Activated CD8-positive, alpha-beta memory T cell treated with anti-CD3 and anti-CD28 coated beads, Interleukin-2, amount 50 U/mL, for 48 hours (primary cell): ENCODE measurements at regions not wholly inside any gene's neighbourhood (a gene's known extent, or its start where the extent isn't known, plus 50 kb on each side); places are given as distances from the start of the nearest gene placed in this dataset.

Source experiments
- DNase-seq: peaks from one replicate; pipeline ENCODE4 v3.0.0-alpha.2; 2020

DNA sequence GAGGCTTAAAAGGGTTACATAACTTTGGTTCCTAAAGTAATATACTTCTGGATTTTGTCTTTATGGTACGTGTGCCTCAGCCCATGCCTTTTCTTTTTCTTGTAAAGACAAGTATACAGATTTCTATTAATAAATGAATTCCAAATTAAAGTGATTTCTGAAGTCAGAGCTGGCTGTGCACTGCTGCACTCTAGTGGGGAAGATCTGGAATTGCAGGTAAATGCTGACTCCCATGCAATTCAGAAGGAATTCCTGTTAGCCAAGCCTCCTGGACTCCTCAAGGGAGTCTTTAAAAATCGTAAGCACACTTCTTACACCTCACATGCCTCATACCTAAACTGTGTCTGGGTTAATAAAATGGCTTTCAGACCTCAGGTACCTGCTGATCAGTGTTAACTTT is 118.4 kb upstream of the SLC7A1 start:
- no peak for DNase-seq

DNA sequence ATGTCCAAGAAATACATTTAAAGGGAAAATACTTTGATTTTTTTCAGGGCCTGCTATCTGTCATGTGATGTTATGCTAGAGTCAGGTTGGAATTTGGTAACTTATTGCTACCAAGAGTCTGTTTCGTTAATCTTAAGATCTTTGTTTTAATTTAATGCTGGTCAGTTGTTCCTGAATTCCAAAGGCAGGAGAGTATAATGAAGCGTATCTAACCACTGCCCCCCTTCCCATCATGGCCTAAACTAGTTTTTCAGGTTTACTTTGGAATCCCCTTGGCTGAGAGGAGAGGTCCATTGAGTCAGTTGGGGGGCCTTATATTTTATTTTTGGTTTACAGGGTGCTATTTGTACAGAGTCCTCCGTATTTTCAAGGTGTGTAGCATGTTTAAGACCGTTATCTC is 116.3 kb upstream of the SLC7A1 start:
- DNase-seq: no peak

DNA sequence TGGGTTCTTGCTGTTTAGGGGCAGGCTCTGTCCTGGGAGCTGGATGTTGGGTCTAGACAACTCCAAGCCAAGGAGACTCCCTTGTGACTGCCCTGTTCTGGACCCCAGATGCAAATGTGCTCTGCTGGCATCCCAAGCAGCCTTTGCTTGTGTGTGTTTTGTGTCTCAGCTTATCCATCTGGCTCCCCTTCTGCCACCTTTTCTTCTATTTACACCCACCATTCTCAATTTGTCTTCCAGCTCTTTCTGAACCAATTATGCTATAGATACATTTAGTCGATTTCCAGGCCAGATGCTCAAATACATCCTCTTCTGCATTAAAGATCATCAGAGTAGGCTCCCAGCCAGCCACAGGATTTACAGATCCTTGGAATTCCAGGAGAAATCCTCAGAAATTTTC is 115.0 kb upstream of the SLC7A1 start:
- DNase-seq: no peak

DNA sequence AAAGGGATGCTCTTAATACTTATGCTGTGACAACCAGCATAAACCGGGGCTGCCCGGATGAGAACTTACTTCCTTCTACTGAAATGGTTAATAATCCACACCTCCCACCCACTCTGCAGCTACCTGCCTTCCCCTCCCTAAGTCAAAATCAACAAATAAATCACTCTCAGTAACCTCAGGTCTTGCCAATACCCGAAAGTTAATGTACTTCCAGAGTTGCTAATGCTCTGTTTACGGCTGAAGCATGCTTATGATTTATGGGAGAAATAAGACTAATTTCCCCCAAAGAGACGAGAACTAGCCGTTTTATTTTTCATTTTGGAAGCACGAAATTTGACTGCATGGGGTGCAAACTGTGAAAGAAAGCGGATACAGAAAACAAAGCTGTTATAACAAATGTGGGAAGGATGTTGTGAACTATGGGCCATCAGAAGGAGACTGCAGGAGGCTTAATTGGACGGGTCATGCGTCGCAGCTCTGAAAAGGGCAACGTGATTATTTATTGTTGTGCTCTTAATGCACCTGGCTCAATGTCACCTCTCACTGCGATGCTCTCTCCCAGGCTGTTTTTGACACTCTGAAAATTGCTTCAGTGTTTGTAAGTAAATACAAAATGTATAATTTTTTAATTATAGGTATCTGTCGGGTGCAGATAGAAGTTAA is 114.0 kb upstream of the SLC7A1 start:
- DNase-seq: no peak

DNA sequence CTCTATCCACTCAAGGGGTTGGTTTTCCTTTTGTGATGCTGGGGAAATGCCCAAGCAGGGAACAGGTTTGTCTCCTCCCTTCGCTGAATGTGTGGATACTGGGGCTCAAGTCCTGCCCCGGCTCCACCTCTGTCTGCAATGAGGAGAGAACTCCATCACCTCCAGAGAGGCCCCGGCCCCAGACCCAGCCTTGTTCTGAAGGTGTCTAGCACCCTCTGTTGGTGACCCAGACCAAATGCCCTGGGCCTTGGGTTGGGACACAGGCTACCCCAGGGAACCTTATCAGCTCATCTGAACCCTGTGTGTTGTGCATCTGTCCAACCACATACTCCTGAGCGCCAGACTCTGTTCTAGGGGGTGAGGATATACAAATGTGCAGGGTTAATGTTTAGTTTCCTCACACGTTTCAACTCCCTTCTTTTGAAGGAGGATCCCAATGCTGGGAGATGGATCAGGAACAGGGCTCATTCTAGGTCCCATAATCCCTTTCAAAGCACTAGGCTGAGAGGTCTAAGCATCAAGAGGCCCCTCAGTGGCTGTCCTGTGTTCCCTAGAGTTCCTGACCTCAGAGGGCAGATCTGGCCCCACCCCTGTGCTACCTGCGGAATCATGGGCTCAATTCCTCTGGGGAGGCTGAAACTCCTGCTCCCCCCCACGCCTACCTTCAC is 112.5 kb upstream of the SLC7A1 start:
- DNase-seq: peak; percentile 71

DNA sequence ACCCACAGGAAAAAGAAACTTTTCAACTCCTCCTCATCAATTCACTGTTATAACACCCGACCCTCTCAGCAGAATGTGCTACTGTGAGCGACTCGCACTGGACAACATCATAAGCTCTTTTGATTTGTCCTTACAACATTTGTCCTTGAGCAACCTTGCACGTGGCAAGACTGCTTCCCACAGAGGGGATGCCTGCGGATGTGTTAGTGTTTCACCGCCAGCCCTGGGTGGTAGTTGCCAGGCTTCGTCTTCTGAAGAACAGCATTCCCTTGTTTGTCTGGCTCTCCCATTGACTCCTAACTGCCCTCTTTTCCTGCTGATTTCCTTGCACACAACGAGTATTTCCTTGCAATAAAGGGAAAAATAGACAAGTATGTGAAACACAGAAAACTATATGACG is 111.4 kb upstream of the SLC7A1 start:
- no peak for DNase-seq

DNA sequence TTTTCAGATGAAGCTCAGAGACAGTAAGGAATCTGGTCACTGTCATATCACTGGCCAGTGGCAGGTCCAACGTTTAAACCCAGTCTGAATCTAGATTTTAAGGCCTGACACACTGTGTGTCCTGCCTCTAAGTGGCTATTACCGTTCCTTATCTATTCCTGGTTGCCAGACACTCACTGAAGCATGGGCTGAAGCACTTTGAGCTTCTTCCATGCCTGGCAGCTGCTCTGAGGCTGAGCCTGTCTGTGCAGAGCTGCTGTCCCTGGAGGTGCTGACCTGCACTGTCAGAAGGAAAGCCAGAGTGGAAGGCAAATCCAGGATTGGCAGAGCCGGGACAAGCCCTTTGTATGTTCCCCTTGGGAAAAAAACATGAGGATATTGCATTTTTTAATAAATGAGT is 109.2 kb upstream of the SLC7A1 start:
- no peak for DNase-seq

DNA sequence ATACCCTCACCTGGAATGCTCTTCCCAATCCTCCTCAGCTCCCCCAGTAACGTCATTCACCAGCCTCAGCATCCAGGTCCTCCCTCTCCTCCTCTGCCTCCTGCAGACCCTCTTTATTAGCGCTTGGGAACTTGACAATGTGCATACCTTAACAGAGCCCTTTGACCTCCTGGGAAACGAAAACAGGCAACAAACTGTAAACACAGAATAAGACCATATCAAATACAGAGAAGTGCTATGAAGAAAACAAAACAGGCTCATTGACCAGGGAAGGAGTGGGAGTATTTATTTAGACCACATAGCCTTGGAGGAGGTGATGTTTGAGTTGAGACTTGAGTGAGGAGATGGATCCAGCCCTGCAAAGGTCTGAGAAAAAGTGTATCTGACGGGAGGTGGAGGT is 107.9 kb upstream of the SLC7A1 start:
- DNase-seq: no peak

DNA sequence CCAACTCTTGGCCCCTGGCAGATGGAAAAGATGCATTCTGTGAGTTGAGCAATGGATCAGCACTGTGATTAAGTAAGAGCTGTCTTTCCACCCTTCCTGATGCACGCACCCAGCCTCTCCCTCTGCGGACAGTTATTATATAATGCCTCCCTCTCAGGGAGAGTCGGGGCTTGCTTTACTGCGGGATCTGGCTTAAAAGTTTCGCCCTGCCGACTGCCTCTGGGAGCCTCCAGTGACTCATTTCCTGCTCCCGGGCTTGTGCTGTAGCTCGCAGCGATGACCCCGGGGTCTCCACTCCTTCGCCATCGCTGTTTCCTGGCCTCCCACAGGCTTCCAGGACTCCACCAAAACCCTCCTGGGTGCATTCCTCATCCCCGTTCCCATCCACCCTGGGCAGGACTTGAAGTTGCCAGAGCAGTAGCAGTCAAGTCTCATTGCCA is 107.4 kb upstream of the SLC7A1 start:
- DNase-seq: no peak

DNA sequence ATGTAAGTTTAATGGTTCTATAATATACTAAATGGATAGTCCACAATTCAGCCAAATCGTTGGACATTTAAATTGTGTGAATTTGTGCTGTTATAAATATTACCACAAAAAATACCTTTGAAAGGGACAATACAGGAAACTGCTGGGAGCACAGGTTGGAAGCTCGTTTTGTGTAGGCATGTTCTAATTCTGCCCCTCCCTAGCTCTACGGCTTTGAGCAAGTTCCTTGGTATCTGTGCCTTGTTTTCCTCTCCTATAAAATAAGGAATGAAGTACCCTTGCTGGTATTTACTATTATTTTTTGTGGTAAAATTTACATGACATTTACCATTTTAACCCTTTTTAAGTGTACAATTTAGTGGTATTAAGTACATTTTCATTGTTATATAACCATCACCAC is 102.6 kb upstream of the SLC7A1 start:
- no peak for DNase-seq

DNA sequence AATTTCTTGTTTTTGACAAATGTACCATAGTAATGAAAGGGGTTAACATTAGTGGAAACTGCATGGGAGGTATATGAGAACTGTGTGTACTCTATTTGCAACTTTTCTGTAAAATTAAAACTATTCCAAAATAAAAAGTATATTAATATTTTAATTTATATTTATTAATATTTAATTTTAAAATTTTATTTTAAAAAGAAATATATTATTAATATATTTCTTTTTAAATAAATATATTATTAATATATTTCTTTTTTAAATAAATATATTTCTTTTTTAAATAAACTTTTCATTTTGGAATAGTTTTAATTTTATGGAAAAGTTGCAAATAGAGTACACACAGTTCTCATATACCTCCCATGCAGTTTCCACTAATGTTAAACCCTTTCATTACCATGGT is 101.1 kb upstream of the SLC7A1 start:
- DNase-seq: no peak

DNA sequence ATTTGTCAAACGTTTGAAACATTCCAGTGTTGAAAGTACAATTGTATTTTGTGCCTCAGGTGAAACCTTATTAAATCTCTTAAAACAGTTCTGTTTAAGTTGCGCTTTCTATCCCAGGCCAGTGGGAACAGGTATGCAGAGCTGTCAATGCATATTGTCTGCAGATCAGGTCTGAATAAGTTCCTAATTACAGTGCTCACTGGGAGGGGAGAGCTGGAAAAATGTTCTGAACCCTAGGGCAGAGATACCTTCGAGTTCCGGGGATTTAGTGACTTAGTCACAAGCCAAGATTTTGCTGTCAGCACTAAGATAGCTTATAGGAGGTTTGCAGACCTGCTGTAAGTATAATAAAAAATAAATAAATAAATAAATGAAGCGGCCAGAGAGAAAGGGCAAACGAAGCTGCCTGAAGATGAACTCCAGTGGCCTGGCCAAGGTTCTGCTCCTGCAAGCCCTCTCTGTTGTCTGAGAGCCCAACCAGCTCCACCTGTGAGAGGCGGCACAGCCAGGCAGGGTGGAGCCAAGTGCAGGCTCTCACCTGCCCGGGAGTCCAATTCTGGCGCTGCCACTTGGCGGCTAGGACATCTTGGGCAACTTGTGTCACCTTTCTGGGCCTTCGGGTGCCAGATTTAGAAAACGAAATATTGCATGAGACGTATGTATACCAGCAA is 97.9 kb upstream of the SLC7A1 start:
- DNase-seq: no peak

DNA sequence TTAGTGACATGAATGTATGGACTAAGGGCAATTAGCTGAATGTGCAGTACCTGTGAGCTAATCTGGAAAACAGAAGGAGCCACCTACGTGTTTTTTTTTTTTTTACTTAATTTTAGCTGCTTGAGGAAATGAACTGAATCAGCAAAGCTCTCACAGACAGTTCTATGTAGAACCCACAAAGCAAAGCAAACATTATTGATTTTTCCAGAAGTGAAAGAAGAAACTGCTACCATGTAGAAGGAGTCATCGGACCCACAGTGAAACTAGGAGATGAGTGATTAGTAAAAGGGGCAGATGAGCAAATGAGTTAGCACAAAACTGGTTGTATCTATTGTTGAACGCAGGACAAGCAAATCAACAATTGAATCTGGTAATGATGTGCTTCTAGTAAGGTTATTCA is 94.1 kb upstream of the SLC7A1 start:
- no peak for DNase-seq

DNA sequence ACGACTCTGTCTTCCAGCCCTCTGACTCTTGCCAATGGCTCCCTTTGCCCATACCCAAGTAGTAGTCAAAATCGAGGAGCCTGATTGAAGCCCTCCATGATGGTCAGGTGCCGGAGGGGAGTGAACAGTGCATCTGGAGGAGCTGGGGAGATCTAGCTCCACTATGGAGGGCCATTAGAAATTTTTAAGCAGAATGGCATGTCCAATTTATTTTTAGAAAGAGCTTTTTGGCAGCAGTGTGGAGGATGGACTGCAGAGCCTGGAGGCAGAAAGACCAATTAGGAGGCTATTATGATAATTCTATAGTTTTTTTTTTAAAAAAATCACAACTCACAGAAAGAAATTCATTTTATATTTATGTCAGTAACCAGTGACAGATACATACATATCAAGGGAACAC is 92.7 kb upstream of the SLC7A1 start:
- DNase-seq: no peak

DNA sequence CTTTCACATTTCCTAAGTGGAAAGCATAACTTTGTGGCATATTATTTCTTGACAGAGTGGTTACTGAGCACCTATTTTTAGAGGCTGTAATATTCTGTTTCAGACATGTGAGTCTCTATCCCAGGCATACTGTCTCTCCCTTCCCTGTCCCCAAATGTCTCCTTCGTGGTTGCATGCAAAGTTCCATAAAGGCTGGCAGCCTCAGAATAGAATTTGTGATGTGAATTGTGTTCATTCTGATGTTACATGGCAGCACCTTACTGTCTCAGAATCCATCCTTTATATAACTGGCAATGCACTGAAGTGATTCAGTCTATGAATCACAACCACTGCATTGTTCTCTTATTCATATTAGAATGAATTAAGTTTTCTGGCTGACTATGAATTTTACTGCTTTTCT is 89.0 kb upstream of the SLC7A1 start:
- DNase-seq: no peak

DNA sequence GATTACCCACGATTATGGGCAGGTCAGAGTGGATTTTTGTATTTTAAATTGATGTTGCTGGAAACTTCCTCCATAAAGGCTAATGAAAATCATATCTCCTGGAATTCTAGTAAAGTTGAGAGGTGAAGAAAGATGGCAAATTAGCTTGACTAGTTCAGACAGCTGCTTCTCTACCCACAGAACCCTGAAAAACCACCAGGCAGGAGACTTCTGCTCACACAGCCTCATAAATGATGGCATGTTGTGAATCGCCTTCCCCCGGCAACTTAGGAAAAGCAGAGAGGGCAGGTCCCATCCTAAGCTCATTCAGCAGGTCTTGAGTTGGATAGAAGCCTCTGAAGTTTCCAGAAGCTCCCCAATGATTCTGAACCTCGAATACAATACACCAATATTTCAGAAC is 87.6 kb upstream of the SLC7A1 start:
- no peak for DNase-seq

DNA sequence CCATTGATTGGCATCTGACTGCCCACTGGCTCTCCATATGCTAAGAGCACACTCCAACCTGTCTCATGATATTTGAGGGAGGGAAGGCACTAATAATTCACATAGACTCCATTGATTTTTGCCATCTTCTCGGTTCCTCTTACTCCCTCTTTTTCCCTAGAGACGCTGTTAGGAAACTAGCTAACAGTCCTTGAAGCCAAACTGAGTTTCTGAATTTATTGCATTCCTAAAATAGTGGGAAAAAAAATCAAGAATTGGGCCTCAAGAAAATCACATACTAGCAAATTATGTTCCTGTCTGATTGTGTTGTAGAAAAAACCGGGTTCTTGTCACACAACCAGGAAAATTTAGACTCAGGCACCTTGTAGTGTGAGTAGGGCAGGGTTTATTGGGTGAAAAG is 86.4 kb upstream of the SLC7A1 start:
- DNase-seq: no peak

DNA sequence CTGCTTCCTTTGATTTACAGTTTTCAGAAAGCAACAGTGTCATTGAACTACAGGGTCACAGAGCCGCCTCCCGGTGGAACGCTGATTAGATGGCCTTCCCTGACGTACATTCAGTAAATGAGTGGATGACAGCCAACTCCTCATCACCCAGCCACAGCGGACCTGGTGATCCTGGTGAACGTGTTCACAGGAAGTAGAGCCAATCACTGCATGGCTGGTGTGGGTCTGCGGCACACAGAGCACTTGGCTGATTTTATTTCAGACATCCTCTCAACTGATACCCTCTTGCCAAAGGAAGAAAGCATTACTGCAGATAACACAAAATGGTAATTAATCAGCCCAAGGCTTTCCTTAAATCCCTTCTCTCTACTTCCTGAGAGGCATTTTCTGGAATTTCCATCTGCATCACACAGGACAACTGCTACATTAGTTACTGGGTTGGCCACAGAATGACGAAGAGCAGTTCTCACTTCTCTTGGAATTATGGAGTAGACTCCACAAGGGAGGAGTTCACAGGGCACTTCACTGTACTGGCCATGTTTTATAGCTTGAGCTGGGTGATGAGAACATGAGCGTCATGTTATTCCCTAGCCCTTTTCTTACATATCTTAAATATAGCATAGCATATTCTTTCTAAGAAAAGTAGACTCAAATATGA is 84.0 kb upstream of the SLC7A1 start:
- no peak for DNase-seq

DNA sequence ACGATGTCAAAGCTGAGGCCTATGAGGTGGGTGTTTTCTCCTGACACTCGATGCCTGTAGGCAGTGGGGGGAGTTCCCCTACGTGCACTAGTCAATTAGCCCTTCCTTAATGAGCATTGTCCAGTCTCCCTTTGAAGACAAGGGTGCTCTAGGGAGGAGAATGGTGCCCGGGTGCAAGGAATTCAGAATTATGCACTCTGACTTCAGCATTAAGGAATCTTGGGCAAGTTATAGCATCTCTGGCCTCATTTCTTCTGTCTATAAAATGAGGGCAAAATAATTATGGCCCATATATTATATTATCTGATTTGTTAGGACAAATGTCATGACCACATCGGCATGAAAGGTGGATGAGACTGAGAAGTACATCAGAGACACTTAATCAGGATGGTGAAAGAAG is 82.1 kb upstream of the SLC7A1 start:
- no peak for DNase-seq

DNA sequence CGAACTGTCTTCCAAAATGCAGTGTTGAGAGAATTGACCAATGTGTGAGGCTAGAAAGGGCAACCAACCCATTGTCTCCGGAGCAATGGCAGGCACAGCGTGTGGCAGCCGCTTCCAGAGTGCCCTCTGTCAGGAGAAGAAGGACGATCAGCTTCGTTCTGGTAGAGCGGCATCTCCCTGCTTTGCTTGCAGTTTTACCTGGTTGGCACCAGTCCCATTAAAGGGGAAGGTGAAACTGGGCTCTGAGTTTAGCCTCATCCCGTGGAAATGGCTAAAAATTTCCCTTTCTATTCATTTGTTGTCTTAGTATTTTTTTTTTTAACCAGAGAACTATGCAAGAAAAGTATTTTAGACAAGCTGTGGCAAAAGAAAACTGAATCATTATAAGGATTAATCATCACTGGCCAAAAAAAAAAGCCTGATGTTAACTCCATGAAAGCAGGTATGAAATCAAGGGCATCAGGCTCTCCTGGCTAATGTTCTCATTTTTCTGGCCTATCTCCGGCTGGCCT is 81.5 kb upstream of the SLC7A1 start:
- DNase-seq: no peak

DNA sequence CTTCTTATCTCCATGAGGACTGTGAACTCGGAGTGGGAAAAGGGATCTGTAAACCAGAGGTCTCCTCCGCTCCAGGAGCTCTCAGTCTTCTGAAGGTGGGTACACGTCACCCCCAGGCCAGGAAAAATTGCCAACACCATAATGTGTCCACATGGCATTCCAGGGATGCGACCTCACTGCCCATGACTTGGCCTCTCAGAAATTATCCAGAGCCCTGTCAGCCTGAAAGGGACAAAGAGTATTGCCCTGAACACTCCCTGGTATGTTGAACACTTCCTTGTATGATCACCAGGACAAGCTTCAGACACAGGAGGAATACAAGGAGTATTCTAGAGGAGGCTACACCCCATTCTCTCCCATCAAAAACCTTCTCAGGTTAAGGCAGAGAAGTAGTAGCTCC is 81.0 kb upstream of the SLC7A1 start:
- DNase-seq: no peak

DNA sequence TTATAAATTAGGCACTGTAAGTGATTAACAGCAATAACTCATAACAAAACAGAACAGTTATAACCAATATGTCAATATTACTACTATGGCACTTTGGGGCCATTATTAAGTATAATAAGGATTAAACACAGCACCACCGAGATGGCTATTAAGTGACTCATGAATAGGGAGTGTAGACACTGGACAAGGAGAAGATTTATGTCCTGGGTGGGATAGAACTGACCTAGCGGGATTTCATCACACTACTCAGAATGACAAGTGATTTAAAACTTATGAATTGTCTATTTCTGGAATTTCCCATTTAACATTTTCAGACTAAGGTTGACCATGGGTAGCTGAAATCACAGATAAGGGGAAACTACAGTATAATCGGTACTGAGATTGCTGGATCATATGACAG is 79.0 kb upstream of the SLC7A1 start:
- DNase-seq: no peak

DNA sequence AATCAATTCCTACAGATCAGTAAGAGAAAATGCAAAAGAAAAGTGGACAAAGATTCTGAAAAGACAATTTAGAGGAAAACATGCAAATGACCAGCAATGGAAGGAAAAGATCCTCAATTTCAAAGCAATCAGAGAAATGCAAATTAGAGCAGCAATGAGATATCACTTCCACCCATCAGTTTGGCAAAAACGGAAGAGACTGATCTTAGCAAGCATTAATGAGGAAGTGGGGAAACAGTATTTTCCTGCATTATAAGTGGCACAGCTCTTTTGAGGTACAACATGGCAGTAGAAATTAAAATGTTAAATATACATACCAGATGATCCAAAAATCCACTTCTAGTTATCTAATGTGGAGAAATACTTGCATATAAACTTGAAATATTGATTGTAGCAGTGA is 69.1 kb upstream of the SLC7A1 start:
- no peak for DNase-seq
